Activated naive CD4-positive, alpha-beta T cell treated with Interleukin-2 at 50 U/mL for 16 hours (primary cell): ENCODE measurements at regions not wholly inside any gene's neighbourhood (a gene's known extent, or its start where the extent isn't known, plus 50 kb on each side); places are given as distances from the start of the nearest gene placed in this dataset.
"Not testable (repeated sequence)": the region's sequence is repeated elsewhere in the genome, so short reads cannot be mapped to it uniquely, and the experiment has no call there.

Experiments
- DNase-seq: peaks from one replicate; pipeline ENCODE4 v3.0.0-alpha.2; 2020

- DNase-seq: no peak
Measured at GRCh38 chr1:166307261-166308188, 140.7 kb upstream of the FAM78B start.

GRCh38 chr1:166316306-166316705 lies 149.5 kb upstream of the FAM78B start:
- DNase-seq: not testable (repeated sequence)

GRCh38 chr1:166322470-166322869 lies 155.7 kb upstream of the FAM78B start:
- no peak for DNase-seq

- DNase-seq: no peak
Measured at GRCh38 chr1:166327886-166328285, 161.1 kb upstream of the FAM78B start.

GRCh38 chr1:166328956-166329355 lies 162.2 kb upstream of the FAM78B start:
- no peak for DNase-seq

GRCh38 chr1:166330096-166330495 lies 163.3 kb upstream of the FAM78B start:
- no peak for DNase-seq

- no peak for DNase-seq
Measured at GRCh38 chr1:166338105-166338504, 171.3 kb upstream of the FAM78B start.

GRCh38 chr1:166340709-166341108 lies 173.9 kb upstream of the FAM78B start:
- no peak for DNase-seq

GRCh38 chr1:166343276-166343675 lies 176.5 kb upstream of the FAM78B start:
- DNase-seq: no peak

- no peak for DNase-seq
Measured at GRCh38 chr1:166350490-166350889, 183.7 kb upstream of the FAM78B start.

GRCh38 chr1:166351676-166352075 lies 184.9 kb upstream of the FAM78B start:
- DNase-seq: no peak

GRCh38 chr1:166353213-166353612 lies 186.4 kb upstream of the FAM78B start:
- DNase-seq: no peak

- DNase-seq: no peak
Measured at GRCh38 chr1:166354406-166354805, 187.6 kb upstream of the FAM78B start.

GRCh38 chr1:166365081-166365480 lies 198.3 kb upstream of the FAM78B start:
- DNase-seq: no peak

- DNase-seq: no peak
Measured at GRCh38 chr1:166368030-166368429, 201.2 kb upstream of the FAM78B start.

- DNase-seq: no peak
Measured at GRCh38 chr1:166377896-166378295, 211.1 kb upstream of the FAM78B start.

GRCh38 chr1:166378805-166379204 lies 212.0 kb upstream of the FAM78B start:
- DNase-seq: no peak

GRCh38 chr1:166379447-166379846 lies 212.6 kb upstream of the FAM78B start:
- no peak for DNase-seq

GRCh38 chr1:166383137-166383536 lies 216.3 kb upstream of the FAM78B start:
- no peak for DNase-seq

GRCh38 chr1:166383635-166384346 lies 217.0 kb upstream of the FAM78B start:
- no peak for DNase-seq

GRCh38 chr1:166384948-166385347 lies 218.1 kb upstream of the FAM78B start:
- DNase-seq: no peak

- DNase-seq: no peak
Measured at GRCh38 chr1:166390366-166391033, 223.7 kb upstream of the FAM78B start.

- no peak for DNase-seq
Measured at GRCh38 chr1:166391279-166392066, 224.7 kb upstream of the FAM78B start.
